OCI-LY7 (cell line): ENCODE measurements at regions not wholly inside any gene's neighbourhood (a gene's known extent, or its start where the extent isn't known, plus 50 kb on each side); places are given as distances from the start of the nearest gene placed in this dataset.
A peak's percentile ranks its signal among the peaks of the same experiment; 100 is the strongest.
"Not testable (repeated sequence)": the region's sequence is repeated elsewhere in the genome, so short reads cannot be mapped to it uniquely, and the experiment has no call there.

Experiments used
- BruUV-seq: library from RNA; stranded (reverse); fragments of 400-500 nt; replicated peaks from 2 replicates; lab custom pipeline; 2021; lab: Mats Ljungman, UMichigan
- CTCF ChIA-PET: fragments of 300-600 bp; sonication (Branson Sonifier 250); formaldehyde crosslinking; loops from one replicate; lab custom pipeline; 2022; ENCODE audit warnings: antibody characterized with exemption; ENCODE audit not compliant: unreplicated experiment; lab: Charles Lee
- POLR2A ChIA-PET: fragments of 300-600 bp; sonication (Branson Sonifier 250); formaldehyde crosslinking; loops from one replicate; lab custom pipeline; 2022; ENCODE audit warnings: antibody characterized with exemption; lab: Charles Lee
- DNase-seq: peaks from one replicate; pipeline ENCODE4 v3.0.0-alpha.2; 2015; ENCODE audit warnings: low spot score
- H2AFZ ChIP-seq: fragments of 200-600 bp; sonication (generic), shearing (Covaris generic); 2 replicates; pipeline ENCODE4 v1.6.1; 2014; ENCODE audit warnings: mild to moderate bottlenecking, antibody characterized with exemption, low read length, moderate library complexity
- H3K27ac ChIP-seq: fragments of 200-600 bp; sonication (generic); 2 replicates; pipeline ENCODE4 v1.5.1; 2014; ENCODE audit warnings: mixed run types, low read depth, mild to moderate bottlenecking, moderate library complexity, low read length, inconsistent platforms; ENCODE audit not compliant: poor library complexity, severe bottlenecking
- H3K36me3 ChIP-seq: fragments of 200-600 bp; sonication (generic); 2 replicates; pipeline ENCODE4 v1.6.1; 2014; ENCODE audit warnings: mild to moderate bottlenecking, antibody characterized with exemption, low read length, moderate library complexity, mixed read lengths; ENCODE audit not compliant: insufficient read depth
- H3K4me1 ChIP-seq: fragments of 200-600 bp; sonication (generic); 2 replicates; pipeline ENCODE4 v1.5.1; 2014; ENCODE audit warnings: mild to moderate bottlenecking, low read length; ENCODE audit not compliant: insufficient read depth, poor library complexity, severe bottlenecking
- H3K4me2 ChIP-seq: fragments of 200-600 bp; sonication (generic); 2 replicates; pipeline ENCODE4 v1.6.1; 2014; ENCODE audit warnings: mild to moderate bottlenecking, low read length
- H3K4me3 ChIP-seq: fragments of 200-600 bp; sonication (generic); 2 replicates; pipeline ENCODE4 v1.5.1; 2014; ENCODE audit warnings: mild to moderate bottlenecking, low read depth, low read length; ENCODE audit not compliant: poor library complexity, severe bottlenecking
- H3K79me2 ChIP-seq: fragments of 200-600 bp; sonication (generic); 2 replicates; pipeline ENCODE4 v1.6.1; 2016; ENCODE audit warnings: low read depth, mild to moderate bottlenecking, low read length, moderate library complexity, mixed read lengths; ENCODE audit not compliant: insufficient read depth
- H3K9me2 ChIP-seq: fragments of 200-600 bp; sonication (generic); 2 replicates; pipeline ENCODE4 v1.6.1; 2016; ENCODE audit warnings: mild to moderate bottlenecking, low read length, mixed read lengths; ENCODE audit not compliant: insufficient read depth
- H3K9me3 ChIP-seq: fragments of 200-600 bp; sonication (generic); 2 replicates; pipeline ENCODE4 v1.6.1; 2014; ENCODE audit warnings: mild to moderate bottlenecking, mixed run types, low read length, mixed read lengths
- H4K20me1 ChIP-seq: fragments of 200-600 bp; sonication (generic); 2 replicates; pipeline ENCODE4 v1.6.1; 2014; ENCODE audit warnings: mild to moderate bottlenecking, antibody characterized with exemption, low read length, moderate library complexity, mixed read lengths; ENCODE audit not compliant: insufficient read depth
- CTCF ChIP-seq: fragments of 200-600 bp; sonication (generic); conservative IDR thresholded peaks from 2 replicates; pipeline ENCODE4 v1.5.1; 2014; ENCODE audit warnings: mild to moderate bottlenecking, antibody characterized with exemption, low read length, moderate library complexity, mixed read lengths
- EZH2phosphoT487 ChIP-seq: fragments of 200-600 bp; sonication (generic); IDR thresholded peaks from 2 replicates; pipeline ENCODE4 v1.6.1; 2018; ENCODE audit warnings: low read depth, borderline replicate concordance, mild to moderate bottlenecking, mixed run types, antibody characterized with exemption, low read length, moderate library complexity, mixed read lengths
- intact Hi-C: fragments of 100-400 bp; cut with micrococcal nuclease; formaldehyde crosslinking; loops from one replicate; pipeline ENCODE4 v1.10.0; 2022; ENCODE audit not compliant: unreplicated experiment

GRCh38 chr10:3875842-3876235, 90.8 kb upstream of the KLF6 start:
- Histone ChIP-seq H2AFZ (peak overlapping the region; percentile 55; the same call in 1 of the 2 replicates), H3K4me2 (peak overlapping the region; percentile 67), H3K9me3 (no peaks in the 10 kb centered on the region), H3K27ac (peak overlapping the region; percentile 62), H3K9me2 (no peaks in the 10 kb centered on the region), H3K4me3 (peak overlapping the region; percentile 29), H3K79me2 (no peaks in the 10 kb centered on the region), H3K4me1 (peaks cover 40% of the 10 kb centered on the region), H4K20me1 (no peaks in the 10 kb centered on the region), H3K36me3 (no peaks in the 10 kb centered on the region)
- ChIA-PET POLR2A (interaction anchor here (0.5 kb wide), 1 partner anchor 94 kb away, joined by 3 read pairs; no protein-coding TSS in a partner anchor), CTCF (interaction anchor here (0.9 kb wide), 1 partner anchor 64 kb away, joined by 6 read pairs; no protein-coding TSS in a partner anchor)
- no peak for DNase-seq
- TF ChIP-seq CTCF (no peak), EZH2phosphoT487 (no peak)
- intact Hi-C loops, result loop anchor here (2.0 kb wide), 1 partner anchor 69 kb away; no protein-coding TSS in a partner anchor
- no TSS peak for BruUV-seq

GRCh38 chr10:3874990-3875841, 90.2 kb upstream of the KLF6 start:
- Histone ChIP-seq H2AFZ (peak overlapping the region; percentile 55; the same call in 1 of the 2 replicates), H3K4me1 (peaks cover 40% of the 10 kb centered on the region), H3K79me2 (no peaks in the 10 kb centered on the region), H3K9me2 (no peaks in the 10 kb centered on the region), H3K4me3 (peak overlapping the region; percentile 29), H3K9me3 (no peaks in the 10 kb centered on the region), H3K27ac (peak overlapping the region; percentile 62), H4K20me1 (no peaks in the 10 kb centered on the region), H3K4me2 (peak overlapping the region; percentile 67), H3K36me3 (no peaks in the 10 kb centered on the region)
- POLR2A ChIA-PET, result interaction anchor here (0.5 to 1.7 kb wide), 9 partner anchors 9 to 675 kb away, joined by 3 to 10 read pairs (median 3); partner anchors contain the start of gene KLF6
- BruUV-seq, result no TSS peak
- intact Hi-C loops, result loop anchor here (2.0 to 5.0 kb wide), 2 partner anchors 68 to 248 kb away; no protein-coding TSS in a partner anchor
- CTCF ChIA-PET, result interaction anchor here (0.9 kb wide), 1 partner anchor 63 kb away, joined by 6 read pairs; no protein-coding TSS in a partner anchor
- TF ChIP-seq EZH2phosphoT487, result no peak
- no peak for TF ChIP-seq CTCF
- peak; percentile 72 for DNase-seq

DNA sequence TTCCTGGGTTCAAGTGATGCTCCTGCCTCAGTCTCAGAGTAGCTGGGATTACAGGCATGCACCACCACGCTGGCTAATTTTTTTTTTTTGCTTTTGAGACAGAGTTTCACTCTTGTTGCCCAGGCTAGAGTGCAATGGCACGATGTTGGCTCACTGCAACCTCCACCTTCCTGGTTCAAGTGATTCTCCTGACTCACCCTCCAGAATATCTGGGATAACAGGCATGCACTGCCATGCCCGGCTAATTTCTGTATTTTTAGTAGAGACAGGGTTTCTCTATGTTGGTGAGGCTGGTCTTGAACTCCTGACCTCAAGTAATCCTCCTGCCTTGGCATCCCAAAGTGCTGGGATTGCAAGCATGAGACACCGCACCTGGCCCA, 89.6 kb upstream of the KLF6 start:
- Histone ChIP-seq H3K4me1 (peaks cover 43% of the 10 kb centered on the region), H3K4me2 (peak overlapping the region; percentile 67), H2AFZ (peak overlapping the region; percentile 55; the same call in 1 of the 2 replicates), H3K4me3 (peak overlapping the region; percentile 29), H3K27ac (peak overlapping the region; percentile 62)
- H3K36me3 ChIP-seq, DNase-seq, H4K20me1 ChIP-seq, BruUV-seq, H3K9me2 ChIP-seq, H3K9me3 ChIP-seq, H3K79me2 ChIP-seq, CTCF ChIA-PET: not testable (repeated sequence)
- POLR2A ChIA-PET, result interaction anchor here (0.7 to 1.7 kb wide), 8 partner anchors 9 to 674 kb away, joined by 3 to 10 read pairs (median 4); partner anchors contain the start of gene KLF6
- intact Hi-C loops, result loop anchor here (2.0 to 5.0 kb wide), 2 partner anchors 68 to 247 kb away; no protein-coding TSS in a partner anchor
